ENCODE measurements at regions not wholly inside any gene's neighbourhood (a gene's known extent, or its start where the extent isn't known, plus 50 kb on each side); places are given as distances from the start of the nearest gene placed in this dataset.

- TF ChIP-seq CTCF (IDR thresholded peaks at IDR 0.05; ENCODE audit: low read depth, low read length) (no peak), POLR2A (IDR thresholded peaks at IDR 0.05; ENCODE audit: extremely low read depth, insufficient read length) (no peak), MYC (IDR thresholded peaks at IDR 0.05; ENCODE audit: low read depth, low read length) (no peak), MAX (IDR thresholded peaks at IDR 0.05; ENCODE audit: low read depth, low read length) (no peak)
Observed at GRCh38 chr3:165395188-165395587, 199.0 kb upstream of the SLITRK3 start.
